Colonic mucosa (tissue), 4 donors: ENCODE measurements at regions not wholly inside any gene's neighbourhood (a gene's known extent, or its start where the extent isn't known, plus 50 kb on each side); places are given as distances from the start of the nearest gene placed in this dataset.

ENCODE experiments used
- DNase-seq: peaks from one replicate; pipeline ENCODE4 v3.0.0-alpha.2; 2020
- H3K27ac ChIP-seq: fragments of 200-600 bp; one replicate; pipeline ENCODE4 v1.8.0; 2021
- H3K27me3 ChIP-seq: fragments of 200-600 bp; one replicate; pipeline ENCODE4 v1.8.0; 2021
- H3K36me3 ChIP-seq: fragments of 200-600 bp; one replicate; pipeline ENCODE4 v1.8.0; 2021
- H3K4me1 ChIP-seq: fragments of 200-600 bp; one replicate; pipeline ENCODE4 v1.8.0; 2021; ENCODE audit warnings: mild to moderate bottlenecking
- H3K4me3 ChIP-seq: fragments of 200-600 bp; one replicate; pipeline ENCODE4 v1.8.0; 2021
- H3K9ac ChIP-seq, 2 donors: one replicate each; pipeline ENCODE4 v1.7.0; 2013; ENCODE audit warnings: control low read depth in 2 of 2, low read depth in 2 of 2, low read length in 2 of 2
- H3K9me3 ChIP-seq: fragments of 200-600 bp; one replicate; pipeline ENCODE4 v1.8.0; 2021
- CTCF ChIP-seq: fragments of 200-600 bp; IDR thresholded peaks from one replicate; pipeline ENCODE4 v1.8.0; 2022; ENCODE audit warnings: antibody characterized with exemption, mild to moderate bottlenecking
- intact Hi-C: fragments of 100-400 bp; cut with DNase I; formaldehyde crosslinking; loops from one replicate; pipeline ENCODE4 v1.14.1; 2022
- donor health status: healthy.
- donor health status: DM: no; HTN: no; CAD: no.
- donor health status: DM: no; HTN: no; CAD: no.

GRCh38 chr1:195158091-195158490 is 1450.1 kb downstream of the KCNT2 start:
- H3K4me1 ChIP-seq, result no peaks in the 10 kb centered on the region
- no peak overlapping the region for H3K4me3 ChIP-seq
- DNase-seq, result no peak
- intact Hi-C loops, result no loop called here
- no peak overlapping the region for H3K27ac ChIP-seq
- H3K27me3 ChIP-seq, result no peaks in the 10 kb centered on the region
- no peaks in the 10 kb centered on the region for H3K9me3 ChIP-seq
- H3K9ac ChIP-seq, result no peak overlapping the region
- H3K36me3 ChIP-seq, result no peaks in the 10 kb centered on the region
- no peak for TF ChIP-seq CTCF

- no peaks in the 10 kb centered on the region for H3K9me3 ChIP-seq
- no peaks in the 10 kb centered on the region for H3K4me1 ChIP-seq
- H3K36me3 ChIP-seq, result no peaks in the 10 kb centered on the region
- no peak overlapping the region for H3K27ac ChIP-seq
- intact Hi-C loops, result no loop called here
- H3K4me3 ChIP-seq, result no peak overlapping the region
- no peaks in the 10 kb centered on the region for H3K27me3 ChIP-seq
- no peak overlapping the region for H3K9ac ChIP-seq
- no peak for DNase-seq
- TF ChIP-seq CTCF, result no peak
These were observed 1455.1 kb downstream of the KCNT2 start for GRCh38 chr1:195153107-195153506.

- H3K36me3 ChIP-seq, result no peaks in the 10 kb centered on the region
- H3K9me3 ChIP-seq, result no peaks in the 10 kb centered on the region
- no peak overlapping the region for H3K4me3 ChIP-seq
- H3K9ac ChIP-seq, result no peak overlapping the region
- H3K27me3 ChIP-seq, result no peaks in the 10 kb centered on the region
- no peak for TF ChIP-seq CTCF
- no peaks in the 10 kb centered on the region for H3K4me1 ChIP-seq
- H3K27ac ChIP-seq, result no peak overlapping the region
- intact Hi-C loops, result no loop called here
- no peak for DNase-seq
These were observed 1457.5 kb downstream of the KCNT2 start for GRCh38 chr1:195150768-195151167.

GRCh38 chr1:195141294-195141693 is 1466.9 kb downstream of the KCNT2 start:
- no peak overlapping the region for H3K4me3 ChIP-seq
- no peaks in the 10 kb centered on the region for H3K36me3 ChIP-seq
- no peak overlapping the region for H3K27ac ChIP-seq
- intact Hi-C loops, result no loop called here
- no peaks in the 10 kb centered on the region for H3K9me3 ChIP-seq
- no peaks in the 10 kb centered on the region for H3K4me1 ChIP-seq
- no peak for TF ChIP-seq CTCF
- H3K9ac ChIP-seq, result no peak overlapping the region
- H3K27me3 ChIP-seq, result no peaks in the 10 kb centered on the region
- DNase-seq, result no peak

- no peak overlapping the region for H3K9ac ChIP-seq
- H3K27me3 ChIP-seq, result no peaks in the 10 kb centered on the region
- no peaks in the 10 kb centered on the region for H3K9me3 ChIP-seq
- intact Hi-C loops, result no loop called here
- no peak overlapping the region for H3K27ac ChIP-seq
- no peak for DNase-seq
- H3K36me3 ChIP-seq, result no peaks in the 10 kb centered on the region
- no peaks in the 10 kb centered on the region for H3K4me1 ChIP-seq
- no peak overlapping the region for H3K4me3 ChIP-seq
- no peak for TF ChIP-seq CTCF
These were observed 1477.6 kb downstream of the KCNT2 start for GRCh38 chr1:195130598-195130997.

- no peaks in the 10 kb centered on the region for H3K27me3 ChIP-seq
- DNase-seq, result no peak
- intact Hi-C loops, result no loop called here
- no peaks in the 10 kb centered on the region for H3K4me1 ChIP-seq
- H3K4me3 ChIP-seq, result no peak overlapping the region
- no peaks in the 10 kb centered on the region for H3K36me3 ChIP-seq
- TF ChIP-seq CTCF, result no peak
- H3K9ac ChIP-seq, result no peak overlapping the region
- no peak overlapping the region for H3K27ac ChIP-seq
- H3K9me3 ChIP-seq, result no peaks in the 10 kb centered on the region
These were observed 1485.7 kb downstream of the KCNT2 start for GRCh38 chr1:195122497-195122896.
